ENCODE measurements at regions not wholly inside any gene's neighbourhood (a gene's known extent, or its start where the extent isn't known, plus 50 kb on each side); places are given as distances from the start of the nearest gene placed in this dataset.

GRCh38 chr13:68264692-68265091, 1034.6 kb upstream of the PCDH9 start:
- ATAC-seq: no peak
- Mint-ChIP-seq H3K27me3 (no peaks in the 10 kb centered on the region), H3K9me3 (peaks cover 4% of the 10 kb centered on the region), H3K4me3 (no peak overlapping the region), H3K36me3 (ENCODE audit: low read depth) (no peaks in the 10 kb centered on the region), H3K4me1 (ENCODE audit: low read depth) (no peaks in the 10 kb centered on the region), H3K27ac (no peak overlapping the region)
- no peak for DNase-seq
- intact Hi-C loops (cut with micrococcal nuclease): no loop called here
- CTCF ChIA-PET: no interaction called here
- TF ChIP-seq CTCF (IDR thresholded peaks at IDR 0.05): no peak
- POLR2A ChIA-PET: no interaction called here

- DNase-seq (no peak), ATAC-seq (no peak)
- no peak overlapping the region for H3K27ac Mint-ChIP-seq
- TF ChIP-seq CTCF (IDR thresholded peaks at IDR 0.05): no peak
- peaks cover 10% of the 10 kb centered on the region for H3K9me3 Mint-ChIP-seq
- no peaks in the 10 kb centered on the region for H3K27me3 Mint-ChIP-seq
- no peak overlapping the region for H3K4me3 Mint-ChIP-seq
- POLR2A ChIA-PET: no interaction called here
- no peaks in the 10 kb centered on the region for H3K36me3 Mint-ChIP-seq (ENCODE audit: low read depth)
- intact Hi-C loops (cut with micrococcal nuclease): no loop called here
- no peaks in the 10 kb centered on the region for H3K4me1 Mint-ChIP-seq (ENCODE audit: low read depth)
- CTCF ChIA-PET: no interaction called here
These were observed 1031.0 kb upstream of the PCDH9 start for GRCh38 chr13:68261105-68261504.

GRCh38 chr13:68257111-68257842, 1027.1 kb upstream of the PCDH9 start:
- H3K36me3 Mint-ChIP-seq (ENCODE audit: low read depth): no peaks in the 10 kb centered on the region
- ChIA-PET POLR2A (no interaction called here), CTCF (no interaction called here)
- ATAC-seq (no peak), DNase-seq (no peak)
- H3K4me1 Mint-ChIP-seq (ENCODE audit: low read depth): no peaks in the 10 kb centered on the region
- H3K27me3 Mint-ChIP-seq: no peaks in the 10 kb centered on the region
- intact Hi-C loops (cut with micrococcal nuclease): no loop called here
- H3K4me3 Mint-ChIP-seq: no peak overlapping the region
- no peak overlapping the region for H3K27ac Mint-ChIP-seq
- TF ChIP-seq CTCF (IDR thresholded peaks at IDR 0.05): no peak
- peaks cover 10% of the 10 kb centered on the region for H3K9me3 Mint-ChIP-seq

- intact Hi-C loops (cut with micrococcal nuclease): no loop called here
- Mint-ChIP-seq H3K27ac (no peak overlapping the region), H3K9me3 (peaks cover 8% of the 10 kb centered on the region), H3K4me1 (ENCODE audit: low read depth) (no peaks in the 10 kb centered on the region), H3K4me3 (no peak overlapping the region), H3K27me3 (no peaks in the 10 kb centered on the region), H3K36me3 (ENCODE audit: low read depth) (no peaks in the 10 kb centered on the region)
- ChIA-PET CTCF (no interaction called here), POLR2A (no interaction called here)
- DNase-seq: no peak
- no peak for ATAC-seq
- TF ChIP-seq CTCF (IDR thresholded peaks at IDR 0.05): no peak
These were observed 1024.0 kb upstream of the PCDH9 start for GRCh38 chr13:68254151-68254550.

GRCh38 chr13:68234274-68234673, 1004.1 kb upstream of the PCDH9 start:
- intact Hi-C loops (cut with micrococcal nuclease): no loop called here
- ATAC-seq (no peak), DNase-seq (no peak)
- Mint-ChIP-seq H3K36me3 (ENCODE audit: low read depth) (no peaks in the 10 kb centered on the region), H3K27ac (no peak overlapping the region), H3K4me1 (ENCODE audit: low read depth) (no peaks in the 10 kb centered on the region), H3K9me3 (peaks cover 9% of the 10 kb centered on the region), H3K4me3 (no peak overlapping the region), H3K27me3 (no peaks in the 10 kb centered on the region)
- no peak for TF ChIP-seq CTCF (IDR thresholded peaks at IDR 0.05)
- ChIA-PET POLR2A (interaction anchor here (0.6 kb wide), 1 partner anchor 312 kb away, joined by 3 read pairs; no protein-coding TSS in a partner anchor), CTCF (no interaction called here)

All from activated CD8-positive, alpha-beta T cell treated with anti-CD3 and anti-CD28 coated beads for 36 hours (primary cell).